Stimulated activated CD8-positive, alpha-beta memory T cell treated with anti-CD3 and anti-CD28 coated beads, Interleukin-4, amount 100 ng/mL, for 4 hours (primary cell): ENCODE measurements at regions not wholly inside any gene's neighbourhood (a gene's known extent, or its start where the extent isn't known, plus 50 kb on each side); places are given as distances from the start of the nearest gene placed in this dataset.
"Not testable (repeated sequence)": the region's sequence is repeated elsewhere in the genome, so short reads cannot be mapped to it uniquely, and the experiment has no call there.

Experiments used
- DNase-seq, 2 donors: peaks; one replicate each; pipeline ENCODE4 v3.0.0-alpha.2; 2020; ENCODE audit warnings: low read depth in 2 of 2, low spot score in 1 of 2

GRCh38 chr12:34402228-34402898 lies 380.1 kb downstream of the ALG10 start:
- no peak for DNase-seq

- DNase-seq = no peak
These were observed 380.8 kb downstream of the ALG10 start for GRCh38 chr12:34402899-34403705.

- DNase-seq = no peak
These were observed 381.5 kb downstream of the ALG10 start for GRCh38 chr12:34403706-34404376.

GRCh38 chr12:34404377-34405285 lies 382.3 kb downstream of the ALG10 start:
- DNase-seq = no peak

GRCh38 chr12:34405286-34406227 lies 383.3 kb downstream of the ALG10 start:
- no peak for DNase-seq

GRCh38 chr12:34406228-34406995 lies 384.1 kb downstream of the ALG10 start:
- no peak for DNase-seq

- DNase-seq = no peak
These were observed 384.7 kb downstream of the ALG10 start for GRCh38 chr12:34406996-34407300.

- no peak for DNase-seq
These were observed 385.5 kb downstream of the ALG10 start for GRCh38 chr12:34407813-34408212.

GRCh38 chr12:34431509-34431908 lies 409.2 kb downstream of the ALG10 start:
- DNase-seq = not testable (repeated sequence)
